Osteocyte (in vitro differentiated cells): ENCODE measurements at regions not wholly inside any gene's neighbourhood (a gene's known extent, or its start where the extent isn't known, plus 50 kb on each side); places are given as distances from the start of the nearest gene placed in this dataset.

Experiments used
- DNase-seq: peaks from one replicate; pipeline ENCODE4 v3.0.0; 2021; ENCODE audit warnings: mixed read lengths; ENCODE audit not compliant: unreplicated experiment; ENCODE audit errors: extremely low spot score
- H3K27ac Mint-ChIP-seq: one replicate; pipeline ENCODE4 v1.8.0; 2021; ENCODE audit warnings: mild to moderate bottlenecking, mixed read lengths; ENCODE audit not compliant: unreplicated experiment
- H3K27me3 Mint-ChIP-seq: one replicate; pipeline ENCODE4 v1.8.0; 2021; ENCODE audit warnings: mixed read lengths; ENCODE audit not compliant: unreplicated experiment
- H3K36me3 Mint-ChIP-seq: one replicate; pipeline ENCODE4 v1.8.0; 2021; ENCODE audit warnings: mixed read lengths; ENCODE audit not compliant: unreplicated experiment
- H3K4me1 Mint-ChIP-seq: one replicate; pipeline ENCODE4 v1.8.0; 2021; ENCODE audit warnings: mixed read lengths; ENCODE audit not compliant: unreplicated experiment
- H3K4me3 Mint-ChIP-seq: one replicate; pipeline ENCODE4 v1.8.0; 2021; ENCODE audit warnings: mild to moderate bottlenecking, moderate library complexity, mixed read lengths; ENCODE audit not compliant: unreplicated experiment
- H3K9me3 Mint-ChIP-seq: one replicate; pipeline ENCODE4 v1.8.0; 2021; ENCODE audit warnings: mixed read lengths; ENCODE audit not compliant: unreplicated experiment
- TF ChIP-seq, protein P1 (sequence below): fragments of 200-600 bp; sonication (generic); IDR thresholded peaks from 2 replicates; pipeline ENCODE4 v1.5.0; 2021; ENCODE audit warnings: antibody characterized with exemption, mild to moderate bottlenecking, moderate library complexity

DNA sequence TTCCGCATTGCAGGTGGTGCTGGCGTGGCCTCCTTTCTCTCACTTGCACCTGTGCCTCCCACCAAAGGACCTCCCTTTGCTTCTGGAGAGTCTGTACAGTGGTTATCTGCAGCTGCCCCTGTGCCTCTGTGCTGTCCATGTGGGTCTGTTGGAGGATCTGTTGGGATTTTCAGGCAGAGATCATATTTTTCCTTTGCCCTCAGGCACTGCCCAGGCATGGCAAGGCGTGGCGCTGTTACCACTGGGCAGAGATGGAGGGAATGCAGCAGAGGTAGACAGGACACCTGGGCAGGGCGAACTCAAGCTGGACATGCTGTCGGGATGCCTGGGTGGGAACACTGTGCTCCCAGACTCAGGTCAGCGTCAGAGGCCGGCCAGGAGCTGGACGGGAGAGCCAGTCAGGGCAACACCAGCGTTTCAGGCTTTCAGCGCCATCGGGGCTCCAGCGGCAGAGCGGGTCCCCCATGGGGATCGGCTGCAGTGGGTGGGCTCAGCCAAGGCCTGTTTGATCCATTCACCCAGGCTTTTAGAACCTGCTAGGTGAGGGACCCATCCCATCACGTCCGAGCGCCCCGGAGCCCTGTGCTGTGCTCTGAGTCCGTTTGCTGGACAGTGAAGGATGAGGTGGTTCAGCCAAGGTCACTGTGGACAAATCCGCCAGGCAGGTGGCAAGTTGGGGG, 718.9 kb downstream of the BRD1 start:
- H3K9me3 Mint-ChIP-seq = no peaks in the 10 kb centered on the region
- H3K36me3 Mint-ChIP-seq = no peaks in the 10 kb centered on the region
- no peaks in the 10 kb centered on the region for H3K4me1 Mint-ChIP-seq
- H3K4me3 Mint-ChIP-seq = no peak overlapping the region
- no peak overlapping the region for H3K27ac Mint-ChIP-seq
- TF ChIP-seq, protein P1, sequence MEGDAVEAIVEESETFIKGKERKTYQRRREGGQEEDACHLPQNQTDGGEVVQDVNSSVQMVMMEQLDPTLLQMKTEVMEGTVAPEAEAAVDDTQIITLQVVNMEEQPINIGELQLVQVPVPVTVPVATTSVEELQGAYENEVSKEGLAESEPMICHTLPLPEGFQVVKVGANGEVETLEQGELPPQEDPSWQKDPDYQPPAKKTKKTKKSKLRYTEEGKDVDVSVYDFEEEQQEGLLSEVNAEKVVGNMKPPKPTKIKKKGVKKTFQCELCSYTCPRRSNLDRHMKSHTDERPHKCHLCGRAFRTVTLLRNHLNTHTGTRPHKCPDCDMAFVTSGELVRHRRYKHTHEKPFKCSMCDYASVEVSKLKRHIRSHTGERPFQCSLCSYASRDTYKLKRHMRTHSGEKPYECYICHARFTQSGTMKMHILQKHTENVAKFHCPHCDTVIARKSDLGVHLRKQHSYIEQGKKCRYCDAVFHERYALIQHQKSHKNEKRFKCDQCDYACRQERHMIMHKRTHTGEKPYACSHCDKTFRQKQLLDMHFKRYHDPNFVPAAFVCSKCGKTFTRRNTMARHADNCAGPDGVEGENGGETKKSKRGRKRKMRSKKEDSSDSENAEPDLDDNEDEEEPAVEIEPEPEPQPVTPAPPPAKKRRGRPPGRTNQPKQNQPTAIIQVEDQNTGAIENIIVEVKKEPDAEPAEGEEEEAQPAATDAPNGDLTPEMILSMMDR = no peak
- H3K27me3 Mint-ChIP-seq = peaks cover 23% of the 10 kb centered on the region
- DNase-seq = no peak

DNA sequence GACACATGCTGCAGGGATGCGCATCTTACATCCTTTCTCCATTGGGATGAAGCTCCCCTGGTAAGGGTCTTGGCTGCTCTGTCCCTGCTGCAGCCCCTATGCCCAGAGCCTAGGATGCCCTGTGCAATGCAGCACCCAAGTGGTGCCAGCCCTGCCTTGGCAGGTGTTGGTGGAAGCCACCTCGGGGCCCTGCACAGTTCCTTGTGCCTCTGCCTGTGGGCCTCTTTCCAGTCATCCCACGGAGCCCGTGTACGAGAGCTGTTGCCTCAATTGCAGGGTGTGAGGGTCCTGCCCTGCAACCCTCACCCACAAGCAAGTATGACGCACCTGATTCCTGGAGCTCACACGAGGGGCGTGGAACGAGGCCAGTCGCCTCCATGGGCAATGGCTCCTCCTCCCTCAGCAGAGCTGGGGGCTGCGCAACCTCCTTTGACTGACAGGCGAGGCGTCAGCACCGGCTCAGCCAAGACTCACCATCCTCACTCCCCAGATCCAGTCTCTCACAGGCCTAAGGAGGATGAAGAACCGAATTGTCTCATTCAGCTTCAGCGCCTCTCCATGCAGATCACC, 719.6 kb downstream of the BRD1 start:
- Mint-ChIP-seq H3K9me3 (no peaks in the 10 kb centered on the region), H3K27me3 (peaks cover 23% of the 10 kb centered on the region), H3K36me3 (no peaks in the 10 kb centered on the region), H3K27ac (no peak overlapping the region), H3K4me1 (no peaks in the 10 kb centered on the region), H3K4me3 (no peak overlapping the region)
- DNase-seq = no peak
- TF ChIP-seq, protein P1 = no peak

DNA sequence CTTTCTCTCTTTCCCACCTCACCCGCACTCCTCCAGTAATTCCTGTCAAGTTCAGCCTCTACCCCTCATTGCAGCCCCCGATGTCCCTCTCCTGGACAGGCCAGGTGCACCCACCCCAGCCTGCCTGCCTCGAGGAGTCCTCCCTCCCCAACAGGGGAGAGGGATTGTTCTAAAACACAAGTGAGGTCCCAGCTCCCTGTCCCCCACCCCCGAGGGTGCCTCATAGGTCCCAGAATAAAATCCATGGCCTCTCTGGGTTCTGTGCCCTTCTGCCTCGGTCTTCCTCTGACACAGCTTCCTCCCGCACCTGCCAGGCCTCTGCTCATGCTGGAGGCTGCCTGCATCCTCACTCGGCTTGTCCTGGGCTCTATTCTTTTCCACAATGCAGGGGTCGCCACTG, 720.1 kb downstream of the BRD1 start:
- no peak for DNase-seq
- H3K4me1 Mint-ChIP-seq = no peaks in the 10 kb centered on the region

DNA sequence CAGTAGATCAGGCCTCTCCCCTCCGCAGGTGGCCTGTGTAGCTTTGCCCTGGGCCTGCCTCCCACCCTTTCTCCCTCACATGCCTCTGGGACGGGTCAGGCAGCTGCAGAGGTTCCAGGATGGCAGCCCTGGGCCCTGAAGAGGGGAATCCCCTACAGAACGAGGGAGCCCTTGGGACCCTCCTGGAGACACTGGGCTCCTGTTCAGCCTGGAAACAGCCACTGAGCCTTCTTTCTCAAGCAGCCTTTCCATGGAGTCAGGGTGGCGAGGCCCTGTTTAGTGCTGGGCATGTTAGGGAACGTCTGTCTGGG, 720.9 kb downstream of the BRD1 start:
- Mint-ChIP-seq H3K27me3 (peaks cover 23% of the 10 kb centered on the region), H3K9me3 (no peaks in the 10 kb centered on the region), H3K36me3 (no peaks in the 10 kb centered on the region), H3K4me3 (no peak overlapping the region), H3K27ac (no peak overlapping the region), H3K4me1 (no peaks in the 10 kb centered on the region)
- no peak for DNase-seq
- TF ChIP-seq, protein P1 = no peak

More for the DNA sequence above, 720.1 kb downstream of the BRD1 start:
- TF ChIP-seq, protein P1 = no peak
- Mint-ChIP-seq H3K27ac (no peak overlapping the region), H3K27me3 (peaks cover 23% of the 10 kb centered on the region), H3K4me3 (no peak overlapping the region), H3K36me3 (no peaks in the 10 kb centered on the region), H3K9me3 (no peaks in the 10 kb centered on the region)

DNA sequence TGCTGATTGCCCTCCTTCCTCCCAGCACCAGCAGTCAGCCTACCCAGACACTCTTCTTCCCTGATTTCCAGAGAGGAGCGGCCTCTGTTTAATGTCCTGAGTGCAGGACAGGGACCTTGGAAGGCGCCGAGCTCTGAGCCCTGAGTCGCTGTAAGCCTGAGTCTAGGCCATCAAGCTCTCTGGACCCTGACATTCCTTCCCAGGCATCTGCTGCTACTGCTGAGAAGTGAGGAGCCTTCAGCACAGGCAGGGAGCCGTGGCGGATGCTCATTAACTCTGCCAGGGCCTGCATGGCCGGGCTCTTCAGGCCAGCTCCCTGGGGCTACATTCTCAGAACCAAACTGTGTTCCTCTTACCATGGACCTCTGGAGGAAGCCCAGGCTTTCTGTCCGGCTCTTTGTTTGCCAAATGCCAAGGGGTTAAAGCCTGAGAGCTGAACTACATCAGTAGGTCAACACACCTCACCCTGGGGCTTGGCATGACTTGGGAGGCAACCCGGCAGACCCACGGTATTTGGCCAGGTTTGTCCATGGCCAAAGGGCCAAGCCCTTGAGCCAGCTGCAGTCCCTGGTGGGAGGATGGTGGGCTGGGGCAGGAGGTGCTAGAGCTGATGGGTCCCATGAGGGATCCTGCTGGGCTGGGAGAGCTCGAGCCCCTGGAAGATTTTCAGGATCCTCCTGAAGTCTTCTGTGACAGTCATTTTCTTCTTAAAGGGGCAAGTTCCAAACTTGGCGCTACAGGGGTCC, 721.4 kb downstream of the BRD1 start:
- no peak overlapping the region for H3K27ac Mint-ChIP-seq
- H3K9me3 Mint-ChIP-seq = no peaks in the 10 kb centered on the region
- no peak for DNase-seq
- TF ChIP-seq, protein P1 = no peak
- no peaks in the 10 kb centered on the region for H3K4me1 Mint-ChIP-seq
- H3K4me3 Mint-ChIP-seq = no peak overlapping the region
- peaks cover 21% of the 10 kb centered on the region for H3K27me3 Mint-ChIP-seq
- no peaks in the 10 kb centered on the region for H3K36me3 Mint-ChIP-seq
